Mucosa of descending colon (tissue), 3 donors: ENCODE measurements at regions not wholly inside any gene's neighbourhood (a gene's known extent, or its start where the extent isn't known, plus 50 kb on each side); places are given as distances from the start of the nearest gene placed in this dataset.

Experiments used
- ATAC-seq: fragments of 200-7000 bp; cut with Tn5 transposase; one replicate; pipeline ENCODE4 v1.9.1; 2020; ENCODE audit warnings: mild to moderate bottlenecking, moderate library complexity
- DNase-seq, 3 donors: peaks; one replicate each; pipeline ENCODE4 v3.0.0-alpha.2; 2020
- H3K36me3 ChIP-seq: fragments of 200-600 bp; one replicate; pipeline ENCODE4 v1.8.0; 2021; ENCODE audit warnings: low read depth, mild to moderate bottlenecking
- H3K4me1 ChIP-seq: fragments of 200-600 bp; one replicate; pipeline ENCODE4 v1.8.0; 2021; ENCODE audit warnings: low read depth, mild to moderate bottlenecking
- H3K4me3 ChIP-seq: fragments of 200-600 bp; one replicate; pipeline ENCODE4 v1.8.0; 2021; ENCODE audit warnings: mild to moderate bottlenecking
- H3K9me3 ChIP-seq: fragments of 200-600 bp; one replicate; pipeline ENCODE4 v1.8.0; 2021; ENCODE audit warnings: mild to moderate bottlenecking
- intact Hi-C, 2 donors: fragments of 100-400 bp; cut with DNase I in 1 of 2; cut with micrococcal nuclease in 1 of 2; formaldehyde crosslinking; loops; one replicate each; pipeline versions ENCODE4 v1.11.0 to v1.11.1; 2022; cut with DNase I, micrococcal nuclease
- TF ChIP-seq, protein P1 (sequence below): fragments of 200-600 bp; IDR thresholded peaks from one replicate; pipeline ENCODE4 v1.8.0; 2022; ENCODE audit warnings: antibody characterized with exemption, mild to moderate bottlenecking
- donor health status: DM: no; HTN: no; CAD: no; lungs with moderate emphysema.
- donor health status: DM: no; HTN: no; CAD: no.
- donor health status: DM: no; HTN: yes; CAD: no.

DNA sequence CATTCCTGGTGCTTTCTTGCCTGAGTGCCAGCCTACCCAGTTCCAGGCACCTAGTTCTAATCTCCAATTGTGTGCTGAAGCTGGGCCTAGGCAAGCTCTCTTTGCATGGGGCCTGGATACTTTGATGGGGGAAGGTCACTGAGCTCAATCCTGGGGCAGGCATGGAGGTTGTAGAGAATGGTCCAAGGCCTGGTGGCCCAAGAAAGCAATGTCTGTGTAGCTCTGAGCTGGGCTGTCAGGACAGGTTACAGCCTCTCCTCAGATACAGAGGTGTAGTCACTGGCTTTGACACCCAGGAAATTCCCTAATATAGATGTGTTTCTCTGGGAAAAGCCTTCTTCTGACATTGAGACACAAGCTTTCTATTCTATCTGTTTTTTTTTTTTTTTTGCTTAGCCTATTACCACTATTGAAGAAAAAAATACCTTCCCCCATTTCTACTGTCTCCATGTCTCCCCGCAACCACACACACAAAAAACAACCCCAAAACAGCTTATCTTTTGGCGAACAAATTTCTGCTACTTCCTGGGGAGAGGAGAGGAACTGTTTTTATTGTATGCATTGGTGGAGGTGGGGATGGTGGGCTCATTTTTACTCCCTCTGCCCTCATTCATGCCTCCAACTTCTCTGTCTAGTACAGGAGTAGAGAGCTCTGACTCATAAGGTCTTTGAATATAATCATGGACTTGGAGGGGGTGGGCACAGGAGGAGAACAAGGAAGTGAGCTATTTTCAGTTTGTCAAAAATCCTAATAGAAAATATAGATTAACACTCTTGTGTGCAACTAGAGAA, 66.7 kb upstream of the DHX15 start:
- no peak overlapping the region for H3K4me3 ChIP-seq
- ATAC-seq (no peak), DNase-seq (no peak)
- intact Hi-C loops = no loop called here
- H3K9me3 ChIP-seq = no peaks in the 10 kb centered on the region
- peaks cover 16% of the 10 kb centered on the region for H3K4me1 ChIP-seq
- TF ChIP-seq, protein P1, sequence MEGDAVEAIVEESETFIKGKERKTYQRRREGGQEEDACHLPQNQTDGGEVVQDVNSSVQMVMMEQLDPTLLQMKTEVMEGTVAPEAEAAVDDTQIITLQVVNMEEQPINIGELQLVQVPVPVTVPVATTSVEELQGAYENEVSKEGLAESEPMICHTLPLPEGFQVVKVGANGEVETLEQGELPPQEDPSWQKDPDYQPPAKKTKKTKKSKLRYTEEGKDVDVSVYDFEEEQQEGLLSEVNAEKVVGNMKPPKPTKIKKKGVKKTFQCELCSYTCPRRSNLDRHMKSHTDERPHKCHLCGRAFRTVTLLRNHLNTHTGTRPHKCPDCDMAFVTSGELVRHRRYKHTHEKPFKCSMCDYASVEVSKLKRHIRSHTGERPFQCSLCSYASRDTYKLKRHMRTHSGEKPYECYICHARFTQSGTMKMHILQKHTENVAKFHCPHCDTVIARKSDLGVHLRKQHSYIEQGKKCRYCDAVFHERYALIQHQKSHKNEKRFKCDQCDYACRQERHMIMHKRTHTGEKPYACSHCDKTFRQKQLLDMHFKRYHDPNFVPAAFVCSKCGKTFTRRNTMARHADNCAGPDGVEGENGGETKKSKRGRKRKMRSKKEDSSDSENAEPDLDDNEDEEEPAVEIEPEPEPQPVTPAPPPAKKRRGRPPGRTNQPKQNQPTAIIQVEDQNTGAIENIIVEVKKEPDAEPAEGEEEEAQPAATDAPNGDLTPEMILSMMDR = no peak
- no peaks in the 10 kb centered on the region for H3K36me3 ChIP-seq

DNA sequence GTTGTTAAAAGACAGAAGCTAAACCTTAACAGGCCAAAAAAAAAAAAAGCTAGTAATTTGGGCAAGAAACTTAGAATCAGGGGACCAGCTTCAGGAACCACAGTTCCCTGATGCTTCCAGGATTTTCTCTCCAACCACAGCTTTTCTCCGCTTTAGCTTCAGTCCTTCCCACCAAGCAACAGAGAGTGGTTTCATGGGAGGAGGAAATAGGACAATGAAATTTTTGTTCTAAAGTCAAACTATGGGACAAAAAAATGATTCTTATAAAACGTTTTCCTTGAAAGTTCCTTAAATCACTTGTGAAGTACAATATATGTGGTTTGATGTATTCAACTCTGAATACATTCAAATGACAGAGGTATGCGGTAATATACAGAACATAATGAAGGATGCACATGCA, 71.0 kb upstream of the DHX15 start:
- no peak for DNase-seq
- no peak for ATAC-seq
- TF ChIP-seq, protein P1 = no peak
- Histone ChIP-seq H3K4me3 (no peak overlapping the region), H3K36me3 (no peaks in the 10 kb centered on the region), H3K9me3 (no peaks in the 10 kb centered on the region), H3K4me1 (peaks cover 23% of the 10 kb centered on the region)
- intact Hi-C loops = no loop called here

DNA sequence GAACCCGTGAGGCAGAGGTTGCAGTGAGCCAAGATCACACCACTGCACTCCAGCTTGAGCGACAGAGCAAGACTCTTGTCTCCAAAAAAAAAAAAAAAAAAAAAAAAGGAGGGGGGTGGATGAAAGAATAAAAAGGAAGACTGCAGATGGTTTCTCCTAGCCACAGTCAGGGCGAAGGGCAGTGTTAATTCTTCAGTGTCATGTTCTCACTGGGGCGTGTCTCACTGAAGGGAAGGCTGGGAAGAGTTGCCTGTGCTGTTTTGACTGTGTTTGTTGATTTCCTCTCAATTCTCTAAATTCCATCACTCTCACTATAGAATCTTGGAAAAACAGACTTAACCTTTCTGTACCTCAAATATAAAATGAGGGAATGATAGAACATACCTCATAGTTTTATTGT, 71.6 kb upstream of the DHX15 start:
- H3K9me3 ChIP-seq = no peaks in the 10 kb centered on the region
- TF ChIP-seq, protein P1 = no peak
- intact Hi-C loops = no loop called here
- DNase-seq = peak in 1 of 3 donors; percentile 60
- H3K4me3 ChIP-seq = no peak overlapping the region
- H3K36me3 ChIP-seq = no peaks in the 10 kb centered on the region
- ATAC-seq = peak; percentile 80
- peaks cover 23% of the 10 kb centered on the region for H3K4me1 ChIP-seq

DNA sequence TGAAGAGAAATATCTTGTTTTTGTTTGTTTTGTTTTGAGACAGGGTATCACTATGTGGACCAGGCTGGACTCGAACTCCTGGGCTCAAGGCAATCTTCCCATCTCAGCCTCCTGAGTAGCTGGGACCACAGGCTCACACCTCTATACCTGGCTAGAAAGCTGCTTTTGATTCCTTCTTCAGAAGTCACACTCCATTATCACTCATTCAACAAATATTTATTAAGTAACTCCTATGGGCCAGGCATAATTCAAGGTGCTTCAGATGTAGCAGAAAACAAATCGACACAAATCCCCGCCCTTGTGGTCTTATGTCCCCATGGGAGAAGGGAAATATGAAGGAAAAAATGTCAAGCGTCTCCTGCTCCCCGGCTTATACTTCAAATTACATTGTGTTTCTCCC, 72.6 kb upstream of the DHX15 start:
- DNase-seq (no peak), ATAC-seq (no peak)
- intact Hi-C loops = no loop called here
- H3K4me3 ChIP-seq = no peak overlapping the region
- no peaks in the 10 kb centered on the region for H3K9me3 ChIP-seq
- no peaks in the 10 kb centered on the region for H3K36me3 ChIP-seq
- TF ChIP-seq, protein P1 = no peak
- peaks cover 23% of the 10 kb centered on the region for H3K4me1 ChIP-seq

DNA sequence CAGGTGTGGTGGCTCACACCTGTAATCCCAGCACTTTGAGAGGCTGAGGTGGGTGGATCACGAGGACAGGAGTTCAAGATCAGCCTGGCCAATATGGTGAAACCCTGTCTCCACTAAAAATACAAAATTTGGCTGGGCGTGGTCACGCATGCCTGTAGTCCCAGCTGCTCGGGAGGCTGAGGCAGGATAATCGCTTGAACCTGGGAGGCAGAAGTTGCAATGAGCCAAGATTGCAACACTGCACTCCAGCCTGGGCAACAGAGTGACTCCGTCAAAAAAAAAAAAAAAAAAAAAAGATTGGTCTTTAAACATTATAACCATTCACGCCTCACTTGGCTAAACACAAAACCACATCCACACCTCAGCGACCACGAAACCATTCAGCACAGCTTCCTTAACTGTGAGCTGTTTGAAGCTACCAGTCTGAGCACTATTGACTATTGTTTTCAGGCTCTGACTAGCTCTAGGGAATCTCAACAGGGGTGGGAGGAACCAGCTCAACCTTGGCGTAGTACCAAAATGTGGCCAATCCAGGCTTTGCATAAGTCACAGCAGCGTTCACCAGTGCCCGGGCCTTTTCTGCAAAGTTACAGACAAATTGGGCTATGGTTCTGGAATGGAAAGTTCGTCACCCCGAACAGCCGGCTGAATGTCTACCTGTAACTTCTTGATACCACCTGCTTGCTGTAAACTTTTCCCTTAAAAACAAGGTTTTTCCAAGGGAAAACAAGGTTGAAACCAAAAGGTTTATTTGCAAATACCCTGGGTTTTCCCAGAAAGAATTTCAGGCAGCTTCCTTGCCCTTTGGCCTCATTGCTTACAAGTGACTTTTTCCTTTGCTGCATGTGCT, 73.6 kb upstream of the DHX15 start:
- Histone ChIP-seq H3K4me3 (no peak overlapping the region), H3K4me1 (peaks cover 23% of the 10 kb centered on the region), H3K36me3 (no peaks in the 10 kb centered on the region), H3K9me3 (no peaks in the 10 kb centered on the region)
- DNase-seq (peak in 2 of 3 donors; percentile 65 to 76), ATAC-seq (peak; percentile 82)
- intact Hi-C loops = no loop called here
- TF ChIP-seq, protein P1 = no peak
